ENCODE measurements at regions not wholly inside any gene's neighbourhood (a gene's known extent, or its start where the extent isn't known, plus 50 kb on each side); places are given as distances from the start of the nearest gene placed in this dataset.

DNA sequence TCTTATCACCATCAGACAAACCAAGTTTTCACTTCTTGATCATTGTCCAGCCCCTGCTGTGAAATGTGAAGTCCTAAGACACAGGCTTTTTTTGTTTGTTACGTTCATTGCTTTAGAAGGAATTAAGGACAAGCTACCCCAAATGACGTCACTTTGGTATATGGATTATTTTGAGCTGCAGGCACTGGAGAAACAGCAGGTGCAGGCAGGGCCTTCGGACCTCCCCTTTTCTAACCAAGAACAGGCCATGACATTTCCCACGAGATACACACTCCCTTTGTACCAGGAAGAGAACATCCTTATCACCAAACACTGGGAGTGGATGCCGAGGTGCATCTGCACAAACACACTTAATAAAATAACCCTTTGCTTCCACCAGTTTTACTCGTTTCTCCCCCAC lies 418.0 kb upstream of the SULF2 start:
- DNase-seq (ENCODE audit: low read depth), result no peak

DNA sequence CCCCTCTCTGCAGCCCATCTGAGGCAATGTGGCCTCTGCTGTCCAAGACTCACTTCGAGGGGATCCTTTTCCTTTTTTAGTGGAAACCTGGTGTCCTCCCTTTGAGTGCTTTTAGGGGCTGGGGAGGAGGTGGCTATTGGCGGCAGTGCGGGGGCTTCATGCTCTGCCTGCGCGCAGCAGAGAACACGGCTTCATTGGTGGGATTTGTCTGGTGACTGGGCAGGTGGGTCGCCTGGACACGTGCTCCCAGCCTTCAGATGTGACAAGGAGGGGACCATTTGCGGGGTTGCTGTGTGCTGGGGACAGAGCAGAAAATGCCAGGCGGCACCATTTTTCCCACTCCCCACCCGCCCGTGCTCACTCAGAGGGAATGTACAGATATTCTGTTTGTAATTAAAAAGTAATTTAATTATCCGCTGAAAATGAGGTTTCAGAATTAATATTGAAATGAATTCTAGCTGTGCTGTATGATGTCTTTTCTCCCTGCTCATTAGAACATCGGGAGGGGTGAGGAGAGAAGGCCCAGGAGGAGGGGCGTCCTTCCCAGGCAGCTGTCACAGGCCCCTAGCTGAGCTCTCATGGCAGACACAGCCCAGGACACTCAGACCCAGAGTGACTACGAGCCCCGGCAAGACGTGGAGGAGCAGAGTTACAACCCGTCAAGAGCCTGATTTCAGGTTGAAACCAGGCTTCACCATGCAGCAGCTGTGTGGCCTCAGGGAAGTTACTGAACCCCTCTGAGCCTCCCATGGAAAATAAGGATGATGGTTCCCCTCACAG lies 417.2 kb upstream of the SULF2 start:
- DNase-seq (ENCODE audit: low read depth), result no peak

DNA sequence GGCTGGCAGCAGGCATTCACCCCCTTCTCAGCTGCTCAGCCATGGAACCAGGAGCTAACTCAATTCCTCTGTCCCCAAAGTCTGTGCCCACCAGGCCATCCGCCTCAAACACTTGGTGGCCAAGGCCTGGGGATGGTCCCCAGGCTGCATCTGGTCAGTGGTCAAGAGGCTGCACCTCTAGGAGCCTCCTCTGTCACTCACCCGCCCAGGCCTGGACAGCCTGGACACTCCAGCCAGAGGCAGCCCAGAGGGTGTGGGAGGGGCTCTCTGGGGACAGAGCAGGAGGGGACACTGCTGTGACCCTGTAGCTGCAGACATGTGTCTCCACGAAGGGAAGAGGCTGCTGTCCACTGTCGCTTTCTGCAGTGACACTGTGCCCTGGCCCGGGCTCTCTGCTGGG lies 416.6 kb upstream of the SULF2 start:
- no peak for DNase-seq (ENCODE audit: low read depth)

DNA sequence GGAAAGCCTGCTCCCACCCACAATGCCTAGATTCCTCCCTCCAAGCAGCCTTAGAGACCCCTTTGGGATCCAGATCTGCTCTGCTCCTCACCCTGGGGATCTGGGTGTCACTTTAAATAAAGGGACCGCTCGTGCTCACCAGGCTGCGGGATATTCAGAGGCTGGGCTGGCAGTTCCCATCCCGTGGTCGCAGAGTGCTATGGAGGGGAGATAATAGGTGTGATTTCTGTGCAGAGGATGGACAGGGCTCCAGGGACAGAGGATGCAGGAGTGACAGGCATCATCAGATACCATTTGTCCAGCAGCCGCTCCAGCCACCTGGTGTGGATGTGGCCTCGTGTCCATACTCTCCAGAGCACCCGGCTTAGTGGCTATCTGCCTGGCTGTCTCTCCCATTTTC lies 415.9 kb upstream of the SULF2 start:
- no peak for DNase-seq (ENCODE audit: low read depth)

DNA sequence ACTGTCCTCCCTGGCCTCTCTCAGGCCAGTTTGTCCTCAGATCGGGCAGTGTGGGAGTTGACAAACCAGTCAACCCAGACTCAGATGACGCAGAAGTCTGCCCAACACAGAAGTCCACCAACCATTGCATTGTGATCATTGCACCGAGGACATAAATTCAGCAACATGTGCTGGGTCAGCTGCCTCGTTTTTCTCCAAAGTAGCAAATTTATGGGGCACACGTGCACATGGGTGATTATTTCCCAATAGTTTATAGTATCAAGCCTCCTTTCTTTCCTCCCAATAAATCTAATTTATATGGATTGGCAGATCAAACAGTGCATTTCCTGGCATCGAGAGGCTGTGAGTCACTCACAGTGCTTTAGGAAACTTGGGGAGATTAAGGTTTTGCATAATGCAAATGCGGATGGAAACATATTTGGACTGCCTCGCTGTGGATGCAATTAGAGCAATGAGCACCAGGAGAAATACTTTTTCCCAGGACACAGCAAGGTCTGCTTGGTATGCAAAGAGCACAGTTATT lies 413.7 kb upstream of the SULF2 start:
- DNase-seq (ENCODE audit: low read depth), result no peak

DNA sequence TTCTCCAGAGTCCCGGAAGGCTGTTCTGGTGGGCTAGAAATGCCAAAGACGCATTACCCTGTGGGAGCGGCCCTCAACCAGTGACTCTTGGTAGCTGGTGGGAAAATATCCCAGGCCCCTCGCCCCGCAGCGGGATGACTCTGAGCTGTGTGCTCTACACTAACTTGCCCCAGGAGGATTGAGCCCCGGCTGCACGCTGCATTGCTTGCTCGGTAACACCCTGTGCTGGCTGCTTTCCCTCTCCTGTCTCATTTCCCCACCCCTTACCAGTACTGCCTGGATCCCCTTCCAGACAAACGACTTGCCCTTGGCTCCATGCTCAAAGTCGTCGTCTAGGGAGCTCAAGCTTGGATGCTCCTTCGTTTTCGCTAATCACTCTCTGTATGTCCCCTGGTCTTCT lies 411.8 kb upstream of the SULF2 start:
- DNase-seq (ENCODE audit: low read depth), result no peak

DNA sequence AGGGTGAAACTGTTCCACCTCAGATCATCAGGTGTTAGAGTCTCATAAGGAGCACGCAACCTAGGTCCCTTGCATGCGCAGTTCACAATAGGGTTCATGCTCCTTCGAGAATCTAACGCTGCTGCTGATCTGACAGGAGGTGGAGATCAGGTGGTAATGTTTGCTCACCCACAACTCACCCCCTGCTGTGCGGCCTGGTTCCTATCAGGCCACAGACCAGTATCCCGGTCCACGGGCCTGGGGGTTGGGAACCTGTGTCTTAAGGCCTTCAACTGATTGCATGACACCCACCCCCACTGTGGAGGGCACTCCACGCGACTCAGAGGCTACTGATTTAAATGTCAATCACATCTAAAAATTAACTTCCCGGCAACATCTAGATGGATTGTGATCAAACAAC lies 411.2 kb upstream of the SULF2 start:
- DNase-seq (ENCODE audit: low read depth), result no peak

DNA sequence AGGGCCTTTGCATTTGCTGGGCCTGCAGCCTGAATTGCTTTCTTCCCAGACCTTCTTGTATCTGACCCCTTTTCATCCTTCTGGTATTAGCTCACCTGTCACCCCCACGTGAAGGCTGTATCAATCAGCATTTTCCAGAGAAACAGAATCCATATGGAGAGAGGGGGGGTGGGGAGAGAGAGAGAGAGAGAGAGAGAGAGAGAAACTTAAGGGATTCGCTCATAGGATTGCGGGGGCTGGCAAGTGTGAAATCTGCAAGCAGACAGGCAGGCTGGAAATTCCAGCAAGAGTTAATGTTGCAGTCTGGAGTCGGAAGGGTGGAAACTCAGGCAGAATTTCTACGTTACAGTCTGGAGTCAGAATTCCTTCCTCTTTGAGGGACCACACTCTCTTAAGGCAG lies 410.7 kb upstream of the SULF2 start:
- no peak for DNase-seq (ENCODE audit: low read depth)

DNA sequence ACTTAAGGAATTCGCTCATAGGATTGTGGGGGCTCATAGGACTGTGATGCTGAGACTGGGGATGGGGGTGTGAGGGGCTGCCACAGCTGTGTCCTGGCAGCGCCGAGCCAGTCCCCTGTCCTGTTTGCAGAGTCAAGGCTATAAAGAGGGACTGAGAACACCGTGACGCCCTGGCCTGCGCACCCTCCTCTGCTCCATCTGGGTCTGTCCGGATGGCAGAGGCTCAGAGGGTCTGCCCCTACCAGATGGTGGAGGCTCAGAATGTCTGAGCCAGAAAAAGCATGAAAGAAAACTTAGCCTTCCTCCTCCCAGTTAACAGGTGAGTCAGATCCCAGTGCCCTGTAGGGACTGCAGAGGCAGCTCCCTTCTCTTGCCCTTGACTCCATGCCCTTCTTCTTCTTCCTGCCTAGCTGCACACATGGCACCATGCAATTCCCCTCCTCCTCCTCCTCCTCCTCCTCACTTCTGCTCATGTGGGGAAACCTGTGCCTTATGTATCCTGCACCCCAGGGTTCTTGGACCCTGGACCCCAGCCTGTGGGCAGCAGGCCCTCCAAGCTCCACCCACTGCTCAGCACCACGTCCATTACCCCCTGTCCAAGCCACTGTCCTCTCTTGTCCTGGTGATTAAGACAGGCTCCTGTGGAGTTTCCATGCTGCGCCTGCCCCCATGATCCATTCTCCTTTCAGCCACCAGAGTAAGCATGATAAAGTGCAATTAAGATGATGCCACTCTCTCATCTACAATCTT lies 410.0 kb upstream of the SULF2 start:
- DNase-seq (ENCODE audit: low read depth), result no peak

DNA sequence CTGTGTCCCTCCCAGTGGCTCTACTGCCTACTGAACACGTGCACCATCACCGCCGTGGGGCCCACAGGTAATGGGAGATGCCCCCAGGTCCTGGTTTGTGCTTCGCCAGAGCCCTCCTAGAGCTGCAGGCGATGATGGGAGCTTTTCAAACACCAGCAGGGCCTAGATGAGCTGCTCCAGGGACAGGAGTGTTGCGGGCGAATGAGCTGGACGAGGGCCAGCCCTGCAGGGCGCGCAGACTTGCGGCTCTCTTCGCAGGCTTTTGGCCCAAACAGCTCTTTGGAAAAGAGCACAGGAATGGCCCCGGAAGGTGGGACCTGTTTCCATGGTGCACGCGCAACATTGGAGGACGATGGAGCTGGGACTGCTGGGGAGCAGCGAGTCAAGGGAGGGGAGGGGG lies 409.3 kb upstream of the SULF2 start:
- no peak for DNase-seq (ENCODE audit: low read depth)

DNA sequence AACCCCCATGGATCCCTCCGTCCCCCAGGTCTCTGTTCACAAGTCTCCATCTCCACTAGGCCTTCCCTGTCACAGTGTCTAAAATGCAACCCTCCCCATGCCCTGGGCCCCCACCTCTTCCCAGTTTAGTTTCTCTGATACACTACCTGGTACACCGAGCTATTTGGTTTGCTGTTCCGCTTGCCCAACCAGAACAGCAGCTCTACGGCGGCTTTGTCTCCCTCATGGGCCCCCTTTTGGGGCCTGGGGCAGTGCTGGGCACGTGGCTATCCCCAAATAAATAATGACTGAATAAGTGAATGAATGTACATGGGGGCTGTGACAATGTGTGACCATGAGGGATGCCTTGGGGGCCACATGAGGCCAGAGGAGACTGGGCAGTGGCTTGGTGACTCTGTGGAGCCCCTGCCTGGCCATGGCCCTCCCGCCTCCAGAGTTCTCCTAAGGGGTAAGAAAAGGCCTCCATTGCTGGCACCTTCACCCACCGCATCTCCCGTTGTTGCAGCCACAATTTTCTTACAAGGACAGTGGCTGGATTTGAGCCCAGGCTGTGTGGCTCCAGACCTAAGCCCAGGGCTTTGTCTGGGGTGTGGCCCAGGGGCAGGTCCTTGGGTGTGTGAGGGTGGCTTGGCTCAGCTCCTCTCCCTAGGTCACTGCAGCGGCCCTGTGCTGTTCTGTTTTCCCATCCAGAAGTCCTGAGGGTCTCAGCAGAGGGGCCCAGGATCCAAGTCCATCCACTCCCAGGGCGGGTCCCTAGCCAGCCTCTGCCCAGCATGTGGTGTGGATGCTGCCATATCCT lies 408.5 kb upstream of the SULF2 start:
- no peak for DNase-seq (ENCODE audit: low read depth)

DNA sequence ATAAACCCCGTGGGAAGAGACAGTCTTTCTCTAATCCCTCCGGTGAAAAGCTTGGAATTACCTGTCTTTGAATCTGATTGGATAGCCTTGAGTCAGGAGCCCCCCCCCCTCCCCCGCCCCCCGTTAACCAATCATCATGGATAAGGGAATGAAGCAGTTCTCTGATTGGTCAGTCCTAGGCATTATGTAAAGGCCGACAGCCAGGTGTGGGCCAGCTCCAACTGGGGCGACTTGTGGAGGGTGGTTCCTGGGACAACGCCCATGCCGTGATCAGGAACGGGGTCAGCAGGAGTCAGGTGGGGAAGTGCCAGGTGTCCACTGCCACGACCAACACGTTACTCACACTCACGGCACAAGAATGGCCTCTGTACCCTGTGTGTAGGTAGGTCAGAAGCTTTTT lies 406.8 kb upstream of the SULF2 start:
- DNase-seq (ENCODE audit: low read depth), result no peak

DNA sequence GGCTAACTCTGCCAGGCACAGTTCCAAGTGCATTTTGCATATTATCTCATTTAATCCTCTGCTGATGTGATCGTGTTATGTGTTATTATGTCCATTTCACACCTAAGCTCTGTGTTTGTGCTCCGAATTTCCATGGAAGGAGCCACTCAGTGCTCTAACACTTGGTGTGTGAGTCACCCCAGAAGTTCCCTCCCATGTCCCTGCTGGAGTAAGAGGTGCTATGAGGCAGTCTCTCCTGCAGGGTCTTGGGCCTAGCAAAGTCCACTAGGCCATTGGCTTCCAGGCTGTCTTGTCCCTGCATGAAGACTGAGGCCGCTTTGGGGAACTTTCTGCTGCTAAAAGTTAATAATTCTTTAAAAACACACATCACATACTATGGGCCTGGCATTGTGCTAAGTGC lies 405.9 kb upstream of the SULF2 start:
- DNase-seq (ENCODE audit: low read depth), result no peak

DNA sequence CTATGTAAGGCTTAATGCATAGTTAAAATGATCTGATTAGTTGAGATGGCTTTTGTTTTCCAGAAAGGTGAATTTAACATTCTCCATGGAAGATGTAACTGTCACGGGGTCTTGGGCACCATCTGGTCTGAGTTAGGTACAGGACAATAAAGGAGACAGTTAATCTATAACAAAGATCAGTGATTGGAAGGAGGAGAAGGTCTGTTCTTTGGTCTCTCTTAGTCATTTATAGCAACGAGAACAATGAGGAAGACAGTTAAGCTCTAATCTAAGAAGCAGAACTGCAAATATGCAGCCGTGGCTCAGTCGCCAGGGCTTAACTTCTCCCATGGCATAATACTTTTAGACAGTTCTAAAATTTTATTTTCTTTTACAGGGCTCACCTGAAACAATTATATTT lies 405.5 kb upstream of the SULF2 start:
- DNase-seq (ENCODE audit: low read depth), result no peak

DNA sequence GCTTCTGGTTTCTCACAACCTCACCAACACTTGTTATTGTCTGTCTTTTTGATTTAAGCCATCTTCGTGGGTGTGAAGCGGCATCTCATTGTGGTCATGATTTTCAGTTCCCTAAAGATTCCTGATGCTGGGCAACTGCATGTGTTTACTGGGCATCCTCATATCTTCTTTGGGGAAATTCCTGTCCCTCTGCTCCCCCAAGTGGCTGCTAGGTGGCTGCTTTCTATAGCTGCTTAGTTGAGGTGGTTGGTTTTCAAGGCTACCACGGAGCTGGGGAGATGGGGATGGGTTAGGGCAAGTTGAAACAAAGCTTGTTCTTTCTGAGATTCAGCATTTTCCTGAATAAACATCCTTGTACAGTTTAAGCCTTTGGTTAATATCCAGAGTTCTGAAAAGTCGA lies 403.9 kb upstream of the SULF2 start:
- no peak for DNase-seq (ENCODE audit: low read depth)

DNA sequence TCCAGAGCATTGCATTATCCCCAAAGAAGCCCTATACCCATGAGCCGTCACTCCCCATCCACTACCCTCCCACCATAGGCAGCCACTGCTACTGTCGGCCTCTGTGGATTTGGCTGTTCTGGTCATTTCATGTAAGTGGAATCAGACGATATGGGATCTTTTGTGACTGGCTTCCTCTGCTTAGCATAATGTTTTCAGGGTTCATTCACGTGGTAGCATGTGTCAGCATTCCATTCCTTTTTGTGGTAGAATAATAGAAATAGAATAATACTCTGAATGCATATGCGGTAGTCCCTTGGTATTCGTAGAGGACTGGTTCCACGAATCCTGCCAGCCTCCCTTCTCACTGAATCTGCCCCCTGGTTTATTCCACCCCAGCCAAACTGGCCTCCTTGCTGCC lies 402.6 kb upstream of the SULF2 start:
- no peak for DNase-seq (ENCODE audit: low read depth)

DNA sequence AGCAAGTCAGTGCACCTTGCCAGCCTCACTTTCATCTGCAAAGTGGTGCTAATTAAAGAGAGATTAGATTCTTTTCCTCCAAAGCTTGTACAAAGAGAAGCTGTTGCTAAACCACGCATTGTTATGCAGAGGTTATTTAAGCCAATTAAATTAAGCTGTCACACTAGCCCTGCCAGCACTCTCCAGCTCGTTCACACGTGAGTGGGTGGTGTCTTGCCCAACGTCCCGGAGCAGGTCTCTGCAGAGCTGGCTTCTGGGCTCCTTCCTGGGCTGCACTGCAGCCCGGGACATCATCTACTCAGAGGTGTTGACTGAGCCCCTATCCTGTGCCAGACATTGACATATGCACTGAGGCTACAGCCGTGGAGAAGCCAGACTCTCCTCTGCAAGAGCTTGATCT lies 401.6 kb upstream of the SULF2 start:
- no peak for DNase-seq (ENCODE audit: low read depth)

DNA sequence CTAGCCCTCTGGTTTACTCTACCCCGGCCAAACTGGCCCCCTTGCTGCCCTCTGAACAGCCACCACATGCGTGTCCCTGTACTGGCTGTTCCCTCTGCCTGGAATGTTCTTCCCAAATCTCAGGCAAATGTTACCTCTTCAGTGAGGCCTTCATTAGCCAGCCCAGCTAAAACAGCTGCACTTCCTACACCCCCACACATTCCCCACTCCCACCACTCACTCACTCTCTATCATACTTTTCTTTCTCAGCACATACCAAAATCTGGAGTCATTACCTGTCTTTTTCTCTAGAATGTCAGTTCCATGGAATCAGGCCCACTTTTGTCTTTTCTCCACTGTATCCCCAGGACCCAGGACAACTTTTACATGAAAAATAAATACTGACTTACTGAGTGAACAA lies 401.2 kb upstream of the SULF2 start:
- DNase-seq (ENCODE audit: low read depth), result no peak

DNA sequence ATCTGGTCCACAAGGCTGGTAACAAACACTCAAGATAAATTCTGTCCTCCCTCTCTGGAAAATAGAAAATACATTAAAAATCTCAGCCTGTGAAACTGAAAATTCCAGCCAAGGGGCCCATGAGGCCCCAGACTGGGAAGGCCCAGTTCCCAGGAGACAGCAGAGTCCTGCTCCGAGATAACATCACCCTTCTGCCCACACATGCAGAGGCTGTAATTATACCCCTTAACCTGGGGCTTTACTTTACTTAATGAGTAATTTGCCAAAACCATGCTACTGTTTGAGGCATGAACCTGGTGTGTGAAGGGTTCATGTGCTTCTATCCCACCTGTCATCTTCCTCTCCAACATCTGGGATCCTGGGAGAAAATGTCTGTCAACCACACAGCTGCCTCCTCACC lies 398.9 kb upstream of the SULF2 start:
- DNase-seq (ENCODE audit: low read depth), result no peak

DNA sequence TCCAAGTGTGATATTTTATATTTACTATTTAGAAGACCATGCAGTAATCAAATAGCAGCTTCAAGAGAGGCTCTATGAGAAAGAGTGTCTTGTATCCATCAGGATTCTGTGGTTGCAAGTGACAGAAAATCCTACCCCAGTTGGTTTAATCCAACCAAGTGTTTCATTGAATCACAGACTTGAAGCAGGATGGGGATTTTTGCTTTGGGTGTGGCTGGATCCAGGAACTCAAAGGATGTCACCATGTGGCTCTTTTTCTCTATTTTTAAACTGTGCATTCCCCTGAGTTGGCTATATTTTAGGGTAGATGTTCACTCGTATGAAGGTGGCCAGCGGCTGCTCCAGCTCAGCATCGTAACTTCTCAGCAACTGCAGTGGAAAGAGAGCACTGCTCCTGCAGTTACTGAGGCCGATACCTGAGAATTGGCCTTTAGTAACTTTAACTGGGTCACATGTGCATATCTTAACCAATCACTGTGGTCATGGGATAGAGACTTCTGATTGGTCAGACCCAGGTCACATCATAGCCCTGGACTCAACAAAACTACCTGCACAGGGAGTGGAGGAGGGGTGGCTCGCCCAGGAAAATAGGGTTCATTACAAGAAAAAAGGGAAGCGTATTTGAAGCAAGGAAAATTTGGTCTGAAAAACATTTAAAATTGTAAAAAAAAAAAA lies 396.1 kb upstream of the SULF2 start:
- no peak for DNase-seq (ENCODE audit: low read depth)

DNA sequence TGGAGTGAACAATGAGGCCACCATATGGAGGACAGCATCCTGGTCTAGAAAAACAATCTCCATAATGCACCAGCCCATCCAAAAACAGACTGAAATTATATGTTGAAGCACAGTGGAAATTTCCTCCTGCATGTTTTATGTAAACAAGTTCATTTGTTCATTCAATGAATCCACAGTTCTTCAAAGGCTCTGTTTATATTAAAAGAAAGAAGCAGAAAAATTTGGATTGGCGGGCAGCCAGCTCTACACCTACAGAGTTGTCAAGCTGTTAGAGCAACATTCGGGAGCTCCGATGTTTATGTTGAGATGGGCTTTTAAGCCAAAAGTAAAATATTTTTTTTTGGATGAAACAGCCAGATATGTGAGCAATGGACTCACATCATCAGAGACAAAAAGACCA lies 395.3 kb upstream of the SULF2 start:
- no peak for DNase-seq (ENCODE audit: low read depth)

DNA sequence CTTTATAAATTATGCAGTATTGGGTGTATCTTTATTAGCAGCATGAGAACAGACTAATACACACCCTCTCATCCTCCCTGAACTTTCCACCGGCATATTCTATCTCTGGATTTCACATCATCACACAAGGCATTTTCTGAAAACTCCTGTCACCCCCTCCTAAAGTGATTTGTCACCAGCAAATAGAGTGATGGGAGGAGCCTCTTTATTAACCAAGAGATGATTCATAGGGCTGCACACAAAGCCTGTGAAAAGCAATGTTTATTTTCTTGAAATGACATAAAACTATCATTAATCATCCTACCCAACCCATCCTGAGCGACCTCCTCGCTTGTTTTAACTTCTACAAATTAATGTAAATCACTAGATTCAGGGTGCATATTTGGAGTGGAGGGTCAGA lies 394.7 kb upstream of the SULF2 start:
- DNase-seq (ENCODE audit: low read depth), result no peak

Measured in stimulated activated CD8-positive, alpha-beta memory T cell treated with anti-CD3 and anti-CD28 coated beads, Interleukin-4, amount 100 ng/mL, for 24 hours (primary cell).